H9 (cell line): ENCODE measurements at regions not wholly inside any gene's neighbourhood (a gene's known extent, or its start where the extent isn't known, plus 50 kb on each side); places are given as distances from the start of the nearest gene placed in this dataset.

ENCODE experiments used
- DNase-seq: peaks from one replicate; pipeline ENCODE4 v3.0.0-alpha.2; 2017
- H2AFZ ChIP-seq: one replicate; pipeline ENCODE4 v1.6.1; 2013; ENCODE audit warnings: mild to moderate bottlenecking, low read length, control low read depth, moderate library complexity
- H2AK5ac ChIP-seq: 2 replicates; pipeline ENCODE4 v1.6.1; 2013; ENCODE audit warnings: low read length, control low read depth, mixed read lengths; ENCODE audit not compliant: insufficient read length
- H2BK120ac ChIP-seq: one replicate; pipeline ENCODE4 v1.6.1; 2013; ENCODE audit warnings: low read depth, mild to moderate bottlenecking, low read length, control low read depth, inconsistent platforms; ENCODE audit not compliant: poor library complexity, severe bottlenecking
- H2BK12ac ChIP-seq: 2 replicates; pipeline ENCODE4 v1.6.1; 2013; ENCODE audit warnings: low read length, control low read depth, mixed read lengths, low read depth; ENCODE audit not compliant: insufficient read length
- H2BK15ac ChIP-seq: 2 replicates; pipeline ENCODE4 v1.6.1; 2013; ENCODE audit warnings: low read depth, low read length, control low read depth
- H2BK20ac ChIP-seq: one replicate; pipeline ENCODE4 v1.6.1; 2013; ENCODE audit warnings: low read depth, mild to moderate bottlenecking, low read length, control low read depth, inconsistent platforms; ENCODE audit not compliant: poor library complexity, severe bottlenecking
- H2BK5ac ChIP-seq: 2 replicates; pipeline ENCODE4 v1.6.1; 2013; ENCODE audit warnings: low read length, control low read depth, mixed read lengths; ENCODE audit not compliant: insufficient read length
- H3K14ac ChIP-seq: 2 replicates; pipeline ENCODE4 v1.6.1; 2013; ENCODE audit warnings: low read length, control low read depth; ENCODE audit not compliant: insufficient read depth
- H3K18ac ChIP-seq: 2 replicates; pipeline ENCODE4 v1.6.1; 2013; ENCODE audit warnings: low read depth, mild to moderate bottlenecking, mixed read lengths, low read length, control low read depth; ENCODE audit not compliant: insufficient read length
- H3K23ac ChIP-seq: 2 replicates; pipeline ENCODE4 v1.6.1; 2013; ENCODE audit warnings: low read length, control low read depth, mixed read lengths, low read depth; ENCODE audit not compliant: insufficient read length
- H3K23me2 ChIP-seq: 2 replicates; pipeline ENCODE4 v1.6.1; 2013; ENCODE audit warnings: low read depth, mild to moderate bottlenecking, mixed read lengths, low read length, control low read depth; ENCODE audit not compliant: insufficient read length, poor library complexity, severe bottlenecking
- H3K27ac ChIP-seq: 2 replicates; pipeline ENCODE4 v1.5.1; 2013; ENCODE audit warnings: low read length, control low read depth, mixed read lengths, low read depth; ENCODE audit not compliant: insufficient read length
- H3K27me3 ChIP-seq: 2 replicates; pipeline ENCODE4 v1.6.1; 2013; ENCODE audit warnings: low read length, control low read depth, inconsistent platforms; ENCODE audit not compliant: insufficient read depth
- H3K4ac ChIP-seq: 2 replicates; pipeline ENCODE4 v1.6.1; 2013; ENCODE audit warnings: low read depth, mild to moderate bottlenecking, control low read depth, inconsistent platforms, low read length, moderate library complexity
- H3K4me1 ChIP-seq: 2 replicates; pipeline ENCODE4 v1.6.1; 2013; ENCODE audit warnings: low read length, control low read depth, inconsistent platforms; ENCODE audit not compliant: insufficient read depth
- H3K4me2 ChIP-seq: 2 replicates; pipeline ENCODE4 v1.6.1; 2013; ENCODE audit warnings: low read length, control low read depth, mixed read lengths; ENCODE audit not compliant: insufficient read length, insufficient read depth
- H3K56ac ChIP-seq: 2 replicates; pipeline ENCODE4 v1.6.1; 2013; ENCODE audit warnings: low read depth, mild to moderate bottlenecking, mixed read lengths, low read length, control low read depth; ENCODE audit not compliant: insufficient read length
- H3K79me1 ChIP-seq: 2 replicates; pipeline ENCODE4 v1.6.1; 2013; ENCODE audit warnings: low read depth, mild to moderate bottlenecking, moderate library complexity, low read length, control low read depth, inconsistent platforms; ENCODE audit not compliant: insufficient read depth, poor library complexity, severe bottlenecking
- H3K79me2 ChIP-seq: 2 replicates; pipeline ENCODE4 v1.6.1; 2013; ENCODE audit warnings: low read length, control low read depth, inconsistent platforms; ENCODE audit not compliant: insufficient read depth
- H3K9ac ChIP-seq: 2 replicates; pipeline ENCODE4 v1.6.1; 2013; ENCODE audit warnings: low read length, control low read depth, mixed read lengths; ENCODE audit not compliant: insufficient read length; ENCODE audit errors: extremely low read depth
- H3K9me3 ChIP-seq: one replicate; pipeline ENCODE4 v1.6.1; 2013; ENCODE audit warnings: low read depth, low read length, inconsistent platforms; ENCODE audit not compliant: control insufficient read depth
- H3T11ph ChIP-seq: one replicate; pipeline ENCODE4 v1.6.1; 2013; ENCODE audit warnings: mild to moderate bottlenecking, low read length, control low read depth, inconsistent platforms
- H4K20me1 ChIP-seq: one replicate; pipeline ENCODE4 v1.6.1; 2013; ENCODE audit not compliant: control insufficient read depth, insufficient read length, insufficient read depth
- H4K5ac ChIP-seq: 2 replicates; pipeline ENCODE4 v1.6.1; 2013; ENCODE audit warnings: low read depth, mild to moderate bottlenecking, mixed read lengths, low read length, control low read depth; ENCODE audit not compliant: insufficient read length
- H4K8ac ChIP-seq: replicated peaks from 2 replicates; pipeline ENCODE4 v1.6.1; 2013; ENCODE audit warnings: low read length, control low read depth, mixed read lengths, low read depth; ENCODE audit not compliant: insufficient read length
- H4K91ac ChIP-seq: 2 replicates; pipeline ENCODE4 v1.6.1; 2013; ENCODE audit warnings: low read depth, mild to moderate bottlenecking, moderate library complexity, mixed read lengths, low read length, control low read depth; ENCODE audit not compliant: insufficient read length
- H3K27ac Mint-ChIP-seq, 3 experiments: 2 replicates in 2 of 3; 3 replicates in 1 of 3; pipeline ENCODE4 v1.8.0; 2020 to 2021; ENCODE audit warnings: mixed read lengths in 3 of 3, mild to moderate bottlenecking in 1 of 3, moderate library complexity in 1 of 3
- H3K27me3 Mint-ChIP-seq: 2 replicates; pipeline ENCODE4 v1.8.0; 2021; ENCODE audit warnings: low read depth, mild to moderate bottlenecking, moderate library complexity, mixed read lengths
- H3K36me3 Mint-ChIP-seq, 3 experiments: 2 replicates in 2 of 3; 3 replicates in 1 of 3; pipeline ENCODE4 v1.8.0; 2020 to 2021; ENCODE audit warnings: low read depth in 3 of 3, mixed read lengths in 3 of 3; ENCODE audit not compliant: insufficient read depth in 1 of 3
- H3K4me1 Mint-ChIP-seq, 2 experiments: 2 replicates each; pipeline ENCODE4 v1.8.0; 2020; ENCODE audit warnings: mixed read lengths in 2 of 2
- H3K4me3 Mint-ChIP-seq, 2 experiments: 2 replicates in 1 of 2; 3 replicates in 1 of 2; pipeline ENCODE4 v1.8.0; 2020 to 2021; ENCODE audit warnings: mild to moderate bottlenecking in 2 of 2, mixed read lengths in 2 of 2, moderate library complexity in 1 of 2
- H3K9me3 Mint-ChIP-seq, 2 experiments: 2 replicates in 1 of 2; 3 replicates in 1 of 2; pipeline ENCODE4 v1.8.0; 2020; ENCODE audit warnings: mild to moderate bottlenecking in 2 of 2, mixed read lengths in 2 of 2, moderate library complexity in 1 of 2
- CTCF ChIP-seq: fragments of 200-600 bp; sonication (generic); conservative IDR thresholded peaks from 3 replicates; pipeline ENCODE4 v1.8.0; 2021; ENCODE audit warnings: antibody characterized with exemption, mild to moderate bottlenecking
- WGBS: extraction: QIAGEN DNeasy Blood & Tissue Kit; methylation state at CpG from one replicate; pipeline ENCODE4 v1.1.7; 2013; ENCODE audit warnings: missing lambda C conversion rate, low lambda C conversion rate, mixed read lengths; ENCODE audit not compliant: insufficient read length; ENCODE audit errors: extremely low coverage; 5-methylcytosine and 5-hydroxymethylcytosine counted together

- H3K27ac Mint-ChIP-seq = no peak overlapping the region
- H3K4me3 Mint-ChIP-seq = no peak overlapping the region
- no peak overlapping the region for H2AK5ac ChIP-seq
Measured at GRCh38 chr15:66615846-66616245, 50.0 kb upstream of the LCTL start.

More at GRCh38 chr15:66615846-66616245, 50.0 kb upstream of the LCTL start:
- no peak overlapping the region for H3K56ac ChIP-seq
- H3K9ac ChIP-seq = no peak overlapping the region
- no peak overlapping the region for H3K18ac ChIP-seq
- no peaks in the 10 kb centered on the region for H3K79me1 ChIP-seq
- H3K23ac ChIP-seq = no peak overlapping the region
- no peak overlapping the region for H4K91ac ChIP-seq
- H3K27me3 Mint-ChIP-seq = no peaks in the 10 kb centered on the region; the same call in 1 of the 2 replicates
- H3K4ac ChIP-seq = no peak overlapping the region
- DNase-seq = no peak
- no peak overlapping the region for H2BK120ac ChIP-seq
- H2BK12ac ChIP-seq = no peak overlapping the region
- H3K36me3 Mint-ChIP-seq = no peaks in the 10 kb centered on the region; a peak in 1 of 7 replicates
- H2BK20ac ChIP-seq = no peak overlapping the region
- no CpG with 5 or more reads among the region's 1 CpG for WGBS
- no peak overlapping the region for H2BK15ac ChIP-seq
- no peaks in the 10 kb centered on the region; the same call in 1 of the 2 replicates for H3K27me3 ChIP-seq
- H4K20me1 ChIP-seq = no peaks in the 10 kb centered on the region
- H3K4me2 ChIP-seq = no peak overlapping the region
- no peak overlapping the region for H3K27ac ChIP-seq
- no peaks in the 10 kb centered on the region for H3K23me2 ChIP-seq
- H3K4me1 ChIP-seq = peaks cover 6% of the 10 kb centered on the region; the same call in 1 of the 2 replicates
- no peak overlapping the region for H2AFZ ChIP-seq
- H3K4me1 Mint-ChIP-seq = peaks cover 29 to 31% of the 10 kb centered on the region in 2 experiments
- H2BK5ac ChIP-seq = no peak overlapping the region
- TF ChIP-seq CTCF = no peak
- no peaks in the 10 kb centered on the region for H3K79me2 ChIP-seq
- H3K9me3 Mint-ChIP-seq = no peaks in the 10 kb centered on the region
- H4K5ac ChIP-seq = no peak overlapping the region
- no peak overlapping the region for H3K14ac ChIP-seq
- H3K9me3 ChIP-seq = no peaks in the 10 kb centered on the region
- H4K8ac ChIP-seq = no peak overlapping the region
- no peak overlapping the region for H3T11ph ChIP-seq
